Muscle layer of colon (tissue), 2 donors: ENCODE measurements at regions not wholly inside any gene's neighbourhood (a gene's known extent, or its start where the extent isn't known, plus 50 kb on each side); places are given as distances from the start of the nearest gene placed in this dataset.
A peak's percentile ranks its signal among the peaks of the same experiment; 100 is the strongest.

Source experiments
- H3K27ac ChIP-seq: one replicate; pipeline ENCODE4 v1.7.0; 2013; ENCODE audit warnings: low read depth, mild to moderate bottlenecking, low read length, moderate library complexity
- H3K27me3 ChIP-seq, 2 donors: one replicate each; pipeline ENCODE4 v1.7.0; 2013; ENCODE audit warnings: low read length in 2 of 2, mild to moderate bottlenecking in 2 of 2; ENCODE audit not compliant: insufficient read depth in 2 of 2, control insufficient read depth in 1 of 2
- H3K36me3 ChIP-seq: one replicate; pipeline ENCODE4 v1.7.0; 2013; ENCODE audit warnings: mild to moderate bottlenecking, low read length; ENCODE audit not compliant: insufficient read depth
- H3K4me1 ChIP-seq: one replicate; pipeline ENCODE4 v1.7.0; 2013; ENCODE audit warnings: mild to moderate bottlenecking, low read length; ENCODE audit not compliant: insufficient read depth
- H3K4me3 ChIP-seq, 2 donors: one replicate each; pipeline ENCODE4 v1.7.0; 2013; ENCODE audit warnings: low read length in 2 of 2, low read depth in 1 of 2, mild to moderate bottlenecking in 1 of 2, moderate library complexity in 1 of 2
- H3K9ac ChIP-seq: one replicate; pipeline ENCODE4 v1.7.0; 2013; ENCODE audit warnings: low read length
- H3K9me3 ChIP-seq: one replicate; pipeline ENCODE4 v1.7.0; 2013; ENCODE audit warnings: mild to moderate bottlenecking, low read length
- donor health status: abdominal sarcoma.
- donor health status: Adenocarcinoma of cecum.

GRCh38 chr2:168343586-168343985 is 96.2 kb upstream of the STK39 start:
- Histone ChIP-seq H3K9me3 (no peaks in the 10 kb centered on the region), H3K4me3 (no peak overlapping the region), H3K9ac (no peak overlapping the region), H3K4me1 (no peaks in the 10 kb centered on the region), H3K27ac (no peak overlapping the region), H3K36me3 (no peaks in the 10 kb centered on the region), H3K27me3 (no peaks in the 10 kb centered on the region)

DNA sequence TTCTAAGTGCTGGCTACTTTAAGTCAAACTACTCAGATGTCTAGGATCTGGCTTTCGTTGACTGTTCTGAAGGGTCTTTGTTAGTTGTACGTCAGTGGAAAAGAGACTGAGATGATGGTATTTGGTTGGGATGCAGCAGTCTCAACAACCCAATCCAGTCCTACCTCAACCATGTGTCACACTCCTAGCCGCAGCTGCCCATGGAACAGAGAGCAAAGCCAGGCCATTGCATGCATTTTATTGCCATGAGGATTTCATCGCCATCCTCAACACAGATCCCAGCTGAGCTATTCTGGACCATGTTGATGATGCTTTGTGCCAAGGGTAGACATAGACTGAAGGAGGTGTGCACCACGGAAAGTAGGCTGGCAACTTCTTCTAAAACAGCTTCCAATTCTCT is 97.3 kb upstream of the STK39 start:
- no peak overlapping the region for H3K9ac ChIP-seq
- H3K4me3 ChIP-seq, result no peak overlapping the region
- no peak overlapping the region for H3K27ac ChIP-seq
- no peaks in the 10 kb centered on the region for H3K27me3 ChIP-seq
- H3K4me1 ChIP-seq, result no peaks in the 10 kb centered on the region
- no peaks in the 10 kb centered on the region for H3K36me3 ChIP-seq
- no peaks in the 10 kb centered on the region for H3K9me3 ChIP-seq

- Histone ChIP-seq H3K9ac (no peak overlapping the region), H3K27me3 (no peaks in the 10 kb centered on the region), H3K9me3 (no peaks in the 10 kb centered on the region), H3K27ac (no peak overlapping the region), H3K36me3 (no peaks in the 10 kb centered on the region), H3K4me1 (no peaks in the 10 kb centered on the region), H3K4me3 (no peak overlapping the region)
Measured at GRCh38 chr2:168345601-168346000, 98.2 kb upstream of the STK39 start.

DNA sequence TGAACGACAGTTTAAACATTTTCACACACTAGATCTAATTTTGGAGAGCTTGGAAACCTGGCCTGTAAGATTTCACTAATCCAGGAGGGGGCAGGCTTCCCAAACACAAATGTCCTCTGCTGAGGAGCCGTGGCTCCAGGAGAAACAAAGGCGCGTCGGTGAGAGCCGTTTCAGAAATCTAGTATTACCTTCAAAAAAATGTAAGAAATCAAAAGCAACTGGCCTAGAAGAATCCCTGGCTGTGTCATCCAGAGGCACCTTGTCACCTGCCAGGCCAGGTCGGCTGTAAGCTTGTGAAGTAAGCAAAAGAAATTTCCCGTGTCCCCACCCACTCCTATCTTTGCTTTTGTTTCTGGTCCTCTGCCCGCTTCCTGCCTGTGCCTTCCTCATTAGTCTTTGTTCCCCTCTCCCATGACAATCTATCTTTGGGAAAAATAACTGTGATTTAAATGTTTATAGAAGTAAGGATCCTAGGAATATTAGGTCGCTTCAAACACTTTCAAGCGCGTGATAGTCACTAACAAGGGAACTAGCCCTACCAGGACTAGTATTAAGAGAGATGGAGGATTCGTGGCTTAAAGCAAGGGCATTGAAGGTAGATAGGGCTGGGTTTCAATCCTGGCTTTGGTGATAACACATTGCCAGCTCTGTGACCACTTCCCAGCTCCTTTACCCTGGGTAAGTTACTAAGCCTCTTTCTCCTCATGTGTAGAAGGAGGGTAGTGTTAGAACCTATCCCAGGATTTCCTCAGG is 99.5 kb upstream of the STK39 start:
- Histone ChIP-seq H3K4me1 (no peaks in the 10 kb centered on the region), H3K9me3 (no peaks in the 10 kb centered on the region), H3K36me3 (no peaks in the 10 kb centered on the region), H3K27ac (no peak overlapping the region), H3K4me3 (peak overlapping the region; percentile 47 to 65), H3K9ac (peak overlapping the region; percentile 42), H3K27me3 (no peaks in the 10 kb centered on the region)

GRCh38 chr2:168348076-168348475 is 100.7 kb upstream of the STK39 start:
- no peak overlapping the region for H3K9ac ChIP-seq
- no peak overlapping the region for H3K4me3 ChIP-seq
- no peaks in the 10 kb centered on the region for H3K36me3 ChIP-seq
- H3K9me3 ChIP-seq, result no peaks in the 10 kb centered on the region
- H3K4me1 ChIP-seq, result no peaks in the 10 kb centered on the region
- no peaks in the 10 kb centered on the region for H3K27me3 ChIP-seq
- H3K27ac ChIP-seq, result no peak overlapping the region

DNA sequence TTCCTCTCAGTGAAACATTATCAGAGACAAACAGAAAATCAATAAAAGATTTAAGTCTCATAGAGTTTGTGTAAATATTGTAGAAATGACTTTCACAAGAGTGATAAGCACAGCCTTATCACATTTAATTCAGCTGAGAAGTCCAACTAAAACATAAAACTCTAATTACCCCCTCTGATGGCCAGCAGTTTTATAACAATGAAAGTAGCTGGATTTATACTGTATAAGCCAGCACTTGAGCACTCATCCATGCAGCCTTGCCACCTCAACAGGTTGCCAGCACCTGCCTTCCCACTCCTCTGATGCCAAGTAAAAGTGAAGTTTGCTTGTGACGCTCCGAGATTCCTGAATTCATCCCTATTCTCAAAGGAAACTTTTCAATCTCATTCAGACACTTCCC is 103.0 kb upstream of the STK39 start:
- Histone ChIP-seq H3K36me3 (no peaks in the 10 kb centered on the region), H3K9me3 (no peaks in the 10 kb centered on the region), H3K27ac (no peak overlapping the region), H3K4me3 (no peak overlapping the region), H3K4me1 (no peaks in the 10 kb centered on the region), H3K27me3 (no peaks in the 10 kb centered on the region), H3K9ac (no peak overlapping the region)

- Histone ChIP-seq H3K27me3 (no peaks in the 10 kb centered on the region), H3K9ac (no peak overlapping the region), H3K4me3 (no peak overlapping the region), H3K9me3 (no peaks in the 10 kb centered on the region), H3K36me3 (no peaks in the 10 kb centered on the region), H3K4me1 (no peaks in the 10 kb centered on the region), H3K27ac (no peak overlapping the region)
Measured at GRCh38 chr2:168353251-168353650, 102.8 kb upstream of the CERS6 start.

DNA sequence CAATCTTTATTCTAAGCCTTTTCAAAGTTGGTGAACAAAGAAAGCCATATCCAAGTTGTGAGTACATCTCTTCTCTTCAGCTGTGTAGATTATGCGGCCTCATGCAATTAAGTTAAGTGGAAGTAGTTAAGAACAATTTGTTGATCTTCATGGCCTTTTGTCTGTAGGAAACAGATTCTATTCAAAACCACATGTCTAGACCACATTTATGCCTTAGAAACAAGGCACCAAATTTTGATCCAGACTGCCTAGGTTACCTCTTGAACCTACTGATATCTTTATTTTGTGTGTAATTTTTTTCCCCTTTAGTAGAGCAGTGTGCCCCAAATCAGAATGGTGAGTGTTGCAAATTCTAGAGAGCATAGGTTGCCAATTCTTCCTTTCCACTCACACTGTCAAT is 101.6 kb upstream of the CERS6 start:
- Histone ChIP-seq H3K9ac (no peak overlapping the region), H3K9me3 (no peaks in the 10 kb centered on the region), H3K27ac (no peak overlapping the region), H3K4me3 (no peak overlapping the region), H3K27me3 (no peaks in the 10 kb centered on the region), H3K36me3 (no peaks in the 10 kb centered on the region), H3K4me1 (no peaks in the 10 kb centered on the region)

DNA sequence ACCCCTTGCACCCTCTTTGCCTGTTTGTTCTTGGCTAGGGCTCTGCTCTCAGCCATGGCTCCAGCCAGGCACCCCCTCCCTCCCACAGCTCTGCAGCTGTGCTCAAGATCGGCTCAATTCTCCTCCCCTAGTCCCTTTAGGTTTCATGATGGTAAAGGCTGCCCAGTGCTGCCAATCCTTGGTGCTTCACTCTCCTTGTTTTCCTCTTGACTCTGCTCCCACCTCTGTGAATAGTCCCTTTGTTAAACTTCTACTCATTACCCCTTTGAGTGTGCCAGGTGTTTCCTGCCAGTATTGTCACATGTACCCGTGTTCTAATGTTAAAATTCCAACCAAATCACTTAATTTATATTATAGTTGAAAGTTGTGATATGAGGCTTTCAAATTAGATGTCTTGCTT is 101.0 kb upstream of the CERS6 start:
- Histone ChIP-seq H3K9me3 (no peaks in the 10 kb centered on the region), H3K4me3 (no peak overlapping the region), H3K4me1 (no peaks in the 10 kb centered on the region), H3K36me3 (no peaks in the 10 kb centered on the region), H3K27ac (no peak overlapping the region), H3K9ac (no peak overlapping the region), H3K27me3 (no peaks in the 10 kb centered on the region)

GRCh38 chr2:168355779-168356476 is 100.1 kb upstream of the CERS6 start:
- Histone ChIP-seq H3K4me3 (no peak overlapping the region), H3K4me1 (no peaks in the 10 kb centered on the region), H3K9ac (no peak overlapping the region), H3K9me3 (no peaks in the 10 kb centered on the region), H3K27ac (no peak overlapping the region), H3K36me3 (no peaks in the 10 kb centered on the region), H3K27me3 (no peaks in the 10 kb centered on the region)

GRCh38 chr2:168356477-168356835 is 99.6 kb upstream of the CERS6 start:
- Histone ChIP-seq H3K27me3 (no peaks in the 10 kb centered on the region), H3K36me3 (no peaks in the 10 kb centered on the region), H3K4me3 (no peak overlapping the region), H3K9ac (no peak overlapping the region), H3K9me3 (no peaks in the 10 kb centered on the region), H3K4me1 (no peaks in the 10 kb centered on the region), H3K27ac (no peak overlapping the region)
